G401.6 (cell line): ENCODE measurements at regions not wholly inside any gene's neighbourhood (a gene's known extent, or its start where the extent isn't known, plus 50 kb on each side); places are given as distances from the start of the nearest gene placed in this dataset.
A peak's percentile ranks its signal among the peaks of the same experiment; 100 is the strongest.

Experiments used
- FAIRE-seq: peaks from 2 replicates; lab custom pipeline; 2012; peaks lifted over from hg19 to GRCh38; lab: Jason Lieb, UNC

DNA sequence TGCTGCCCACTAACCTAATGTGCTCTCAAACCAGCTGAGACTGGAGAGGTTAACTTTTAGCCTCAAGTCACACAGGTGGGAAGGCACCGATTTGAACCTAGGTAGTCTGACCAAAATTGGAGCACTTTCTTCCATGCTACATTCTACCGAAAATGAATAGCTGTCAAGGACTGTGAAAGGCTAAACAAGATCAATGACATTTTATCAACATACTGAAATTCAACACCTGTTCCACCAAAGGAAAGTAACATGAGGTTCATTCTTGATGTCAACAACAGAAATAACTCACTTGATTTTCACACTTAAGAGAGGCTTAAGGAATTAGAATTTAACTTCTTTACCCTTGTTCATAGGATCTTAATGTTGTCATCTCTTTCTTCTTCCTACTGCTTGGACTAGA, 284.4 kb upstream of the MON1B start:
- no peak for FAIRE-seq

DNA sequence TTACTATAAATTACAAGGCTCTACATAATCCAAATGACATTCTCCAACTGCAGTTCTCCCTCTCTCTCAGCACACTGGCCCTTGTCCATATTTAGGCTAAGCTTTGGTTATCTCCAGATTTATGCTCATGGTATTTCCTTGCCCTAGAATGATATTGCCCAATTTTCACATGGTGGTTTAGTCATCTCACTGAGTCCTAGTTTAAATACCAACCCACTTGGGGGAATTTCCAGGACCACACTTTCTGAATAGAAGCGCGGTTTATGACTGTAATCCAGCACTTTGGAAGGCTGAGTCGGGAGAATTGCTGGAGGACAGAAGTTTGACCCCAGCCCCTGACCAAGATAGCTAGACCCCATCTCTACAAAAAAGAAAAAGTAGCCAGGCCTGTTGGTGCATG, 280.1 kb upstream of the MON1B start:
- no peak for FAIRE-seq

DNA sequence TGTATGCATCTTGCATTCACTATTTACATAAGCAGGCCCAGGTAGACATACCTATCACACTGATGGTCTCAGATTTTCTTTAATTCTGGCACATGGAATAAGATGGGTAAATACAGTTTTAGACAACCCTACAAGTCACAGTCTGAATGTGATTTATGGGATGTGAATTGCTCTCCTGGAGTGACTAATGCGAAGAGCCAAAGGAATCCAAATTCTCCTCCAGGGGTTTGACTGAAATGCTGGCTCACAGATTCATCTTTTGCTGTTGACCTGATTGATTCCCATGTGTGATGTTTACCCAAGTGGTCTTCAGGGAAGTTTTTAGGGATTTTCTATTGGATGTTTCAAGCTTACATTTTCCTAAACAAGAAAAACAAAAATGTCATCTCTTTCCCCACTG, 277.9 kb upstream of the MON1B start:
- no peak for FAIRE-seq

DNA sequence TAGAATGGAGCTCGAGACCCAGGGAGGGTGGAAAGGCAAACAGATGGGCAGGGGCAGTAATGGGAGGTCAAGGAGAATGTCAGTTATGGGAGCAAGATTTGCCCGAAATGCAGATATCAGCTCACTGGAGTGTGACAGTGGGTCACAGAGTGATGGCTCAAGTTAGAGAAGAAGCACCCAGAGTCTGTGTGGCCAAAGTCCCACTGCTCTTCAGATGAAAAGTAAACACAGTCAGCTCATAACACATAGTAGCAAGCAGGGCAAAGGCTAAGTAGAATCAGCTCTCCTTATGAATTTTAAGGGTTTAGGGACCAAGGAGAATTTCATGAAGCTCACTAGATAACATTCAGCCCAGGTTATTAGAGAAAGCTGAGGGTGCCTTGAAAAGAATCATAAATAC, 264.9 kb upstream of the MON1B start:
- no peak for FAIRE-seq

DNA sequence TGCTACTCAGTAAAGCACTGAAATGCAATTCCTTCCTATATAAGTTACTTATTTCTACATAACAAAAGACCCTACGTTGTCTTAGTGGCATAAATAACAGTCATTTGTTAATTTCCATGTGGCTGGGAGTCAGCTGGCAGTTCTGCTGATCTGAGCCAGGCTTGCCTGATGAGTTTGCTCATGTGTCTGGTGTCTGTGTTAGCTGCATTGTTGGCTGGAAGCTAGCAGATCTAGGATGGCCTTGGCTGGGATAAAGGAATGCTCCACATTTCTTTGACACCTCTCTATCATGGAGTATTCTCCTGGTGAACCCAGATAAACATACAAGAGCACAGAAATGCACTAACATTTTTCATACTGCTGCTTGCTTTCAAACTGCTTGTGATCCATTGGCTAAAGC, 264.4 kb upstream of the MON1B start:
- FAIRE-seq, result no peak

DNA sequence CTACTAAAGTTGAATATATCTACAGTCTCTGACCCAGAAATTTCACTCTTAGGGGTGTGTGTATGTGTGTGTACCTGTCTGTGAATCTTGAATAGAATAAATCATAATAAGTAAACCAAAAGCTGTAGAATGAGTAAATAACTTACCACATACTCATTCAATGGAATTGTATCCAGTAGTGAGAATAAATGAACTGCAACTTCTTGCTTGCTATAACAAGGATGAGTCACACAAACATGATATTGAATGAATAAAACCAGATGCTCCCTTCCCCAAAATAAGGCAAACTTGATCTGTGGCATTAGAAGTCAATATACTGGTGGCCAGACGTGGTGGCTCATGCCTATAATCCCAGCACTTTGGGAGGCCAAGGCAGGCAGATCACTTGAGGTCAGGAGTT, 259.8 kb upstream of the MON1B start:
- FAIRE-seq, result no peak

DNA sequence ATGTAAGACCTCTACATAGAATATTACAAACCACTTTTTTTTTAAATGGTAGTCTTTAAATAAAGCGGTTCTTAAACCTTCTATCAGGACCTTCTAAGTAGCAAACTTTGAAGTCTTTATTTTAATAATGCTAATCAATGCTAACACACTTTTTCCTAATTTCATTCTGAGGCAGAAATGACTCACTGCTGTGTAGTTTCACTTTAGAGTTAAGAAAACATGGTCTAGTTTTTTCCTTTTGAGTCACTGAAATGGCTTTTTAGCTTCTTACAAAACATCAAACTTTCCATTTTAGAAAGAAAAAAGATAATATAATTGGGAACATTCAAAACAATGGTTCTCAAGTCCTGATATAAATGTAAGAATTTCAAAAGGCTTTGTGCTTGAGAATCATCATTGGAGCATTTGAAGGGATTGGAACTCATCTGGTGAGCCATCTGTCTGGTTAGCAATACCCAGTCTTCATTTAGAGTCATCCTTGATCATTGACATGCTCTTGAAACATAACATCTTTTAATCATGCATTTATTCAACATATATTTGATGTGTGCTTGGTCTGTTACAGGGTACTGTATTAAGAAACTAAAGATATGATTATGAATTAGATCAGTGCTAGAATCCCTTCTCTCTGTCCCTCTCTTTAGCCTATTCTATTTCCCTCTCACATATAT, 258.3 kb upstream of the MON1B start:
- peak; percentile 13 for FAIRE-seq

DNA sequence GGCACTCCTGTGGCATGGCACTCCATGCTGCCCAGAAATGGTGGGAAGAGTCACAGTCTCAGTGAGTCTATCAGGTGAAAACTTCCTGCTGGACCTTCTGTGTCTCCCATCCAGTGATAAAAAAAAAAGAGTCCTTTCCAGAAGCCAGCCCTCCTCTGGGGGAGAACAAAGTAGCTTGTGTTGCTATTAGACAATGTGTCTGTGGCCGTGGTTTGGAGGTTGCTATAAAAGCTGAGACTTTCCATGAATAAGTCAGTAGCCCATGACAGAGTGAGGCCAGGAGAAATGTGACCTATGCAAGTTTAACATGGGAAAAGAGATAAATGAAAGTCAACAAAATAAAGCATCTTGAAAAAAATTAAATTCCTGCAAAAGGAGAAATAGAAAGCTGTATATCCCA, 250.7 kb upstream of the MON1B start:
- no peak for FAIRE-seq

DNA sequence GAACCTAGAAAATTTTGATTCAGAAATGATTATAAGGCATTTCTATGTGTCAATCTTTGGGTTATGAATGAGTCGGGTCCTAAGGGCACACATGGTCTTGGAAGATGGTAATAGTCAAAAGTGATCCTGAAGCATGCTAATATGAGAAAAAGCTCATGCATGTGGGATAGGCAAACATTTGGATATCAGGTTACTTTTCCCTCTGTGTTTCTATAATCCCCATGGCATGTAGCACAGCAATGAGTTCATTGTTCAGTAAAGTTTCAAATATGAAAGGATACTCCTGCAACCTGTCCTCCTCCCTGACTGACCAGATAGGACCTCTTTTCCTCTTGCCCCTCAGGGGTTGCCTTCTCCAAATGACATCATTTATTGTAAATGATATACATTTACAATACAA, 249.9 kb upstream of the MON1B start:
- FAIRE-seq, result no peak

DNA sequence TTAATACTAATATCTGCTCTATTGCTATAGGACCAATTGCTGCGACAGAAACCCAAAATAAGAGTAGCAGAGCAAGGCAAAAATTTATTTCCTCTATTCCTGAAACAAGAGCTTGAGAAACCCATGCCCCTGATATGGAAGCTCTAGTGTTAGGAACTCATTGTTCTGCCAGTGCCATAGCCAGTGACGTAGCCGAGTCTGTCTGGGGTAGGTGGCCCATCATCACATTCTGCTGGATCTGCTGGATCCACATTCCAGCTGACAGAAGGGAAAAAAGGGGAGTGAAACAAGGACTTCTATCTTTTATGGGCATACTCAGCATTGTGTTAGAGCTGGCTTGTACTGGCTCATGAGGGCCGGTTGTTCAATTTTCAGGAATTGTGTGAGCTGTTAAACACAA, 248.9 kb upstream of the MON1B start:
- FAIRE-seq, result no peak

DNA sequence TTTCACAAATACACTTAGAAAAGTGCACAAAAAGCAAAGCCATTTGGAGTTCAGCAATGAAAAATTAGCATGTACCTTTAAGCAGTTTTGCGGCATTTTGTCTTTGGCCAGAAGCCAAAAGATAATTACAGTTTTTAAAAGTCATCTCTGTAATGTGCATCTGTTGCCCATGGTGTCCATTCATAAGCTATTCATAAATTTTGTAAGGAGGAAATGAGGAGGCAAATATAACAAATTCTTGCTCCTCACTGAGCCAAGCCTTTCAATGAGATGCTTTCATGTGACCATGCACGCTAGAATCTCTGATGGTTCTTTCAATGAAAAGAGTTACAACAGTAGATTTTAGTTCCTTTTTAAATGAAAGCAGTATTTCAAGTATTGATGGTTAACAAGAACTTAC, 247.1 kb upstream of the MON1B start:
- no peak for FAIRE-seq

DNA sequence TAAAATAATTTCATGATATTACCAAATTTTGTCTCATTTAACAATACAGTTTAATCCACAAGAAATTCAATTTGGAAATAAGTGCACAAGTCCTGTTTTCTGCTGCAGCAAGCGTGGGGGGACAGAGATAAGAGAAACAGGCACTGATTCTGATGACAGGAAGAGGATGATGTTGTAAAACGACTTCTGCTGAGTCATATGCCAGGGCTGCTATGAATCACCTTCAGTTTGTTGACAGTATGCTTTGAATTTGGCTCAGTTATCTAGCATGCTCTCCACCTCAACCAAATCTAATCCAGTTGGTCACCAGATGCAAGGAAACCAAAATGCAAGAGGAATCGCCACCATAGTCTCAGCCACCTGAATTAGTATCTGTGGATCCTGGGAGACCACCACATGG, 244.1 kb upstream of the MON1B start:
- no peak for FAIRE-seq

DNA sequence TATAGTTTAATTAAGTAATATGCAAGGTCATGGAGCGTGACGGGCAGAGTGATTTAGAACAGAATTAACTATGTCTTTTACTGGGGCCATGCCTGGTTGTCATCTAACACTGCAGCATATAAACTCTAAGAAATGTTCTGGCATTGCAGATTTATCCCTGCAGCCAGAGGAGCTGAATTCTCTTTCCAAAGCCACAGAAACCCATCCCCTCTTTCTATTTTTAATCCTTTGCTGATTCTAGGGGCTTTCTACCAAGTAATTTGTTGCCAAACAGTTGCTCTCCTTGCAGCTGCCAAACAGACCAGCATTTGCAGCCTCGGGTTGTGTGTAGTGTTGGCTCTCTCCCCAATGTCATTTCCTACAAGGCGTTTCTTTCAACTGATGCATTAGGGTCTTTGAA, 243.2 kb upstream of the MON1B start:
- FAIRE-seq, result no peak

DNA sequence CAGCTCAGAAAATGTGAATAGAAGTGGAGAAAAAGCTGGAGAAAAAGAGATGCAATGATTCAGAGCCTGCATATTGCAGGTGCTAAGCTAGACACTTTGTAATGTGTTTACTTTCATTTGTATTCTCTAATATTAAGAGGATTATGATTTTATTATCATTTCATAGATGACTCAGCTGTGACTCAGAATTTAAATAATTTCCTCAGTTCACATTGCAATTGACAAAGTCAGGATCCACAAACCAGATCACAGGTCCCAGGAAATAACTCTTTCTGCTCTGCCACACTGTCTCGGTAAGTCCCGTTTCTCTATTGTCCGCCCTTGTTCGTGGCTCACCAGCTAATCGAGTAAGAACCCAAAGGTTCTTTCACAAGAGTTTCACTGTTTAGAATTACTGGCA, 235.4 kb upstream of the MON1B start:
- FAIRE-seq, result no peak

DNA sequence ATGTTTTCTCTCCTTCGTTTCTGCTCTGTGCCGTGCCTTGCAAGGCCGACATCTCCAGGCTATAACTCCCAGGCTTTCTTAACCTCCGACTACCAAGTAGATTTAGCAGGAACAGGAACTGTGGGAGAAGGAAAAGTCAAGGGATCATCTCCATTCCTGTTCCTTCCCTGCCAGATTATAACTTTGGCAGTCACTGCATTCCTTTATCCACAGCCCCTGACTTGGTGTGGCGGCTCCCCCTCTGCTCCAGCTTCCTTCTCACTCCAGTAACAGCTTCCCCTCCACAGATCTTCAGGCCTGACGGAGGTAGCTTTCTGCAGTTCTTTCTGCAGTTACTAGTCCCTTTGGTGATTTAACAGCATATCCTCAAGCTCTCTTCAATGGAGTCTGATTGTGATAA, 234.6 kb upstream of the MON1B start:
- FAIRE-seq, result no peak

DNA sequence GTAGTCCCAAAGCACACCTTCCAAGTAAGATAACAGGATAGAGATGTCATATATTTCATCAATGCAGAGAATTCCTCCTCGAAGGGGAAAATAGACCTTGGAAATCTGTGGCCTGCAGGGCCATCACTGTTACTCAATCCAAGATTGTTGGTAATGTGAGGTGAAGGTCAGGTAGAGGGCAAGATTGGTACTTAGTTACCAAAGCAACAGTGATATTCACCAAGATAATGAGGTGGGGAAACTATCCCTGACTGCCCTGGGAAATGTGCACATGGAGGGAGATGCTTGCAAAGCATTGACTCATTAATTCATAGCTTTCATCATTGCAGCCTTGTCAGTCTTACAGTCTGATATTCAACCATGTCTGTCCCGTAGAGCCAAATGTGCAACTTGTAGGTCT, 234.1 kb upstream of the MON1B start:
- no peak for FAIRE-seq

DNA sequence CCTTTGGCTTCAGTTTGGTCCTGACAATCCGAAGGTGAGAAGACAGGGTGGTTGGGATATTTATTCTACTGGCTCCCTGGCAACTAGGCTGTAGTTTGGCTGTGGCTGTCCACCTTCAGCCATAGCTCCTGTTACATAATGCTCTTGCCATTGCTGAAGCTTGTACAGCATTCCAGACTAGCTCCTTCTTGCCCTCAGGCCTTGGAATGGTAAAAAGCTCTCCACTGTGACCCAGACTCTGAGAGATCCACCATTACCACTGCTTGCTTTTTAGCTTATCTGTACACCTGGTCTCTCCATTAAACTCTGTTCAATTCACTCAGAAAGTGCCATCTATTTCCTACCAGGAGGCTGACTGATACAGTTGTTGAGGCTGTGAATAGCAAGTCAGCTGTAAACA, 231.8 kb upstream of the MON1B start:
- no peak for FAIRE-seq

DNA sequence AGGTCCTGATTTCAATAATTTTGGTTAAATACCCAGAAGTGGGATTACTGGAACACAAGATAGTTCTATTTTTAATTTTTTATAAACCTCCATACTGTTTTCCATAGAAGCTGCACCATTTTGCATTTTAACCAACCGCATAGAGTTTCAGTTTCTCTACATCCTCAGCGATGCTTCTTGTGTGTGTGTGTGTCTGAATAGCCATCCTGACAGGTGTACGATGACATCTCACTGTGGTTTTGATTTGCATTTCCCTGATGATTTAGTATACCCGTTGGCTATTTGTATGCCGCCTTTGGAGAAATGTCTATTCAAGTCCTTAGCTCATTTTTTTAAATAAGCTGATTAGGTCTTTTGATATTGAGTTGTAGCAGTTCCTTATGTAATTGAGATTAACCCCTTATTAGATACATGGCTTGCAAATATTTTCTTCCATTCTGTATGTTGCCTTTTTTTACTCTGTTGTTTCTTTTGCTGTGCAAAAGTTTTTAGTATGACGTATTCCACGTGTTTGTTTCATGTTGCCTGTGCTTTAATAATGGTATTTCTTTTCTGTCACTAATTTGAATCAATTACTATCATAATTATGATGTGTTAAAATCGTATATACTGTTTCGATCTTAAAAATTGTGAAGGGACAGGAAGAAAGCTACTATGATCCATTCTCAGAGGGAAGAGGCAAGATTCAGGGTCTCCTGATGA, 227.2 kb upstream of the MON1B start:
- no peak for FAIRE-seq

DNA sequence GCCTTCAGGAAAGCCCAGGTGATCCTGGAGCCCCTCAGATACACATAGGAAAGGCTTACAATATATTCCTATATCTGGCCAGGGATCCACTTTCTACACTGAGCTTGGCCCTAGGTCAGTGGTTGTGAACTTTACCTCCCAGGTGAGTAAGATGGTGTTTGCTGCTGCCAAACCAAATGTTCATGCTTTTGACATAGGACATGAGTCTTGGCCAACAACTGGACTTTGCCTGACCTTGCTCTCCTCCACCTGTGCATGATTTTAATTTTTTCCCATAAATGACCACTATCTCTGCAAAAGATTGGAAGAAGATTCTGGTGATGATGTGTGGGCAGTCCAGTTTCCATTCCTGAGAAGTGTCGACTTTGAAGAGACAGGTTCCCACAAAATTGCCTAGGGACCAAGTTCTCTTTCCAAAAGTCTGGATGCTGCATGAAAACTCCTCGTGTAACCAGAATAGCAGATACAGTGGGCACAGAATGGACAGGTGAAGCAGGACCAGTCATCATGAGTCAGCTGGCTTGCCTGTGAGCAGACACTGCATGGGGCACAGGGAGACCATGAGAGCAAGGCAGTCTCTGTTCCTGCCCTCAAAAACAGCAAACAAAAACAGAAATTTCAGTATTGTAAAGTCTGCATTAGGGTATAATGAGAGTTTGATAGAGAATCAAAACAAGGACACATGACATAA, 226.4 kb upstream of the MON1B start:
- FAIRE-seq, result no peak

DNA sequence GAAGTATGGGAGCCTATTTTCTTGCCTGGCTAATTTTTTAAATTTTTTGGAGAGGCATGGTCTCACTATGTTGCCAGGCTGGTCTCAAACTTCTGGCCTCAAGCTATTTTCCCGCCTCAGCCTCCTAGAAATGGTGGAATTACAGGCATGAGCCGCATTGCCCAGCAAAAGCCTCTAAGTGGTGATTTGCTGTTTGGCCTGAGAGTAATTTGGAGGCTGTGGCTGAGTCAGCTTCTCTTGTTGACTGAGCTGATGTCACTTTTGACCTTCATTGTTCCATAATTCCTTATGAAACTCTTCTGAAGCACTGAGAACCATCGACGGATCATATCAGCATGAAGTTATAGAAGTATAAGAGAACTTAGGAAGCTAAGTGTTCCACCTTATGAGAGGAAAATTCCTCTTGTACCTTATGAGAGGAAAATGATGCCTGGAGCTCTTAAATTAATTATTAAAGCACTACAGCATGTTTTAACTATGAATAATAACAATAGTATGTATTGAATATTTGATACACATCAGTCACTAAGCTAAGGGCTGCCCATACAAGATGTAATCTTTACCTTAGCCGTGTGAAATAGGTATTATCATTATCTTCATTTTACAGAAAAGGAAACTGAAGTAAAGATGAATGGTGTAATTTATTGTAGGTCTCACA, 220.8 kb upstream of the MON1B start:
- no peak for FAIRE-seq

DNA sequence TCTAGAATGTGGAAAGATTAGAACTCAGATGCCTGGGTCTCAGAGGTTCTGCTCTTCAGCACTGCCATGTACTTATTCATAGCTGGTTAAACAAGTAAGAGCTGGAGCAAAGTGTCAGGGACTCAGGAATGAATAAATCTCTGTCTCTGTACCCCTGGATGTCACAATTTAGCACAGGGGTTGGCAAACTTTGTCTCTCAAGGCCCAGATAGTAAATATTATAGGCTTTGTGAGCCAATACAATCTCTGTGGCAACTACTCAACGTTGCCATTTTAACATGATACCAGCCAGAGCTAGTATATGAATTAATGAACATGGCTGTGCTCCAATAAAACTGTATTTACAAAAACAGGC, 220.3 kb upstream of the MON1B start:
- no peak for FAIRE-seq

DNA sequence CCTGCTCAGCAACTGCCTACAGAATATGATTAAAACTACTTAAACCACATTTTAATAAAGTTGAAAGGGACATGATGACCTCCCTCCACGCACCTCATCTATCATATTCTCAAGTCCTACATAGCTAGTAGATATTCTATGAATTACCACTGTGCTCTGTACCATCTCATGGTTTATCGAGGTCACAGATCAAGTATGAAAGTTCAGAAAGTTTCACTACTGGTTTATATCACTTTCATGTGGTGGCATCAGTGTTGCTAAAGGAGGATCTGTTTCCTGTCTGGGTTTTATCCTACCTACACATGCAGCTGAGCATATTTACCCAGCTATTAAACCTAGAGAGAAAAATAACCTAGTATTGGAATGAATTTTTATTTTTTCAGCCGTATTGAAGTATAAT, 214.9 kb upstream of the MON1B start:
- FAIRE-seq, result no peak

DNA sequence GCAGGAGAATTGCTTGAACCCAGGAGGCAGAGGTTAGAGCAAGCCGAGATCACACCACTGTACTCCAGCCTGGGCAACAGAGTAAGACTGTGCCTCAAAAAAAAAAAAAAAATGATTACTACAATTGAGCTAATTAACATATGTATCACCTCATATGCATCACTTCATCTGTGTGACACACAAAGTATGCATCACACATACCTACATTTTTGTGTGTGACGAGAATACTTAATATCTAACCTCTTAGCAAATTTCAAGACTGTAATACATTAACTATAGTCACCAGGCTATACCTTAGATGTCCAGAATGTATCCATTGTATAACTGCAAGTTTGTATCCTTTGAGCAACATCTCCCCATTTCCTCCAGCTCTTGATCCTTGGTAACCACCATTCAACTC, 214.2 kb upstream of the MON1B start:
- no peak for FAIRE-seq

DNA sequence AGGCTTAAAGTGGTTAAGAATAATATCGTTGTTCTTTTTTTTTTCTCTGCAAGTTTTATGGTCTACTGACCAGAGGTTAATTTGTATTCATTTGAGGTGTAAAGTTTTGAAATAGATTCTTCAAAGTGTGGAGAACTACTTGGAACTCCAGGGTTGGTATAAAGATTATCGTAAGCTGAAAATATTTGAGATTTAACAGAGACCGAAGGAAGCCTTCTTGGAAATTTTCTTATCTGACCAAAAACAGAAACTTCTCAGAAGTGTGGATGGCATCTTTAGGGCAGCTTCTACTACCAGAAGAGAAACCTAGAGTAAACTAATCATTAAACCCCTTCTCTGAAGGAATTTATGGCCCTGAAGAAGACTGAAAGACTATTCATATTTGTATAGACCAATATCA, 206.8 kb upstream of the MON1B start:
- no peak for FAIRE-seq
